ENCODE measurements at regions not wholly inside any gene's neighbourhood (a gene's known extent, or its start where the extent isn't known, plus 50 kb on each side); places are given as distances from the start of the nearest gene placed in this dataset.

GRCh38 chr17:16881239-16881924 lies 90.5 kb downstream of the TNFRSF13B start:
- intact Hi-C loops (cut with DNase I; ENCODE audit: low total_unique reads), result no loop called here
- Histone ChIP-seq H3K4me3 (no peak overlapping the region), H3K27me3 (no peaks in the 10 kb centered on the region), H3K27ac (no peak overlapping the region), H3K36me3 (no peaks in the 10 kb centered on the region), H3K9me3 (no peaks in the 10 kb centered on the region), H3K4me1 (no peaks in the 10 kb centered on the region)
- no peak for TF ChIP-seq POLR2A (IDR thresholded peaks at IDR 0.05)
- no peak for TF ChIP-seq CTCF (IDR thresholded peaks at IDR 0.05)
- DNase-seq, result no peak

DNA sequence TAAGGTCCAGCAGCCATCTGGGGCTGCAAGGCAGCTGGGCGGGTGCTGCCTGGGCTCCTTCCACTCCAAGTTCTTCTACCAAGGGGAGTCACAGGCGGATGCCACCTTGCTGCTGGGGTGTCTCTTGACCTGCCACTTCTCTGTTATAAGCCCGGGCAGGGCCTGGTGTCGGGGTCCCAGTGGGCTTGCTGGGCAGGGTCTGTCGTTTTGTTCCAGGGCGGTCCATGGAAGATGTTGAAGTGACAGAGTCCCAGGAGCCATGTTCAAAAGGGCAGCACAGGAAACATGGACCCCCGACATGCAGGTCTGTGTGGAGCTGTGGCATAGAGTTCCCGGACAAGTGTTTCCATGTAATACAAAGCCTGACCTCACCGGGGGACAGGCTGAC lies 91.1 kb downstream of the TNFRSF13B start:
- no peaks in the 10 kb centered on the region for H3K9me3 ChIP-seq
- intact Hi-C loops (cut with DNase I; ENCODE audit: low total_unique reads), result no loop called here

GRCh38 chr17:16880121-16880842 lies 91.6 kb downstream of the TNFRSF13B start:
- Histone ChIP-seq H3K27me3 (no peaks in the 10 kb centered on the region), H3K4me1 (no peaks in the 10 kb centered on the region), H3K9me3 (no peaks in the 10 kb centered on the region), H3K4me3 (no peak overlapping the region), H3K27ac (no peak overlapping the region), H3K36me3 (no peaks in the 10 kb centered on the region)
- TF ChIP-seq POLR2A (IDR thresholded peaks at IDR 0.05), result no peak
- TF ChIP-seq CTCF (IDR thresholded peaks at IDR 0.05), result no peak
- intact Hi-C loops (cut with DNase I; ENCODE audit: low total_unique reads), result no loop called here
- no peak for DNase-seq

More for the DNA sequence above, 91.1 kb downstream of the TNFRSF13B start:
- no peak overlapping the region for H3K27ac ChIP-seq
- H3K27me3 ChIP-seq, result no peaks in the 10 kb centered on the region
- H3K4me3 ChIP-seq, result no peak overlapping the region
- no peaks in the 10 kb centered on the region for H3K4me1 ChIP-seq
- no peaks in the 10 kb centered on the region for H3K36me3 ChIP-seq
- DNase-seq, result no peak
- TF ChIP-seq CTCF (IDR thresholded peaks at IDR 0.05) (no peak), POLR2A (IDR thresholded peaks at IDR 0.05) (no peak)

DNA sequence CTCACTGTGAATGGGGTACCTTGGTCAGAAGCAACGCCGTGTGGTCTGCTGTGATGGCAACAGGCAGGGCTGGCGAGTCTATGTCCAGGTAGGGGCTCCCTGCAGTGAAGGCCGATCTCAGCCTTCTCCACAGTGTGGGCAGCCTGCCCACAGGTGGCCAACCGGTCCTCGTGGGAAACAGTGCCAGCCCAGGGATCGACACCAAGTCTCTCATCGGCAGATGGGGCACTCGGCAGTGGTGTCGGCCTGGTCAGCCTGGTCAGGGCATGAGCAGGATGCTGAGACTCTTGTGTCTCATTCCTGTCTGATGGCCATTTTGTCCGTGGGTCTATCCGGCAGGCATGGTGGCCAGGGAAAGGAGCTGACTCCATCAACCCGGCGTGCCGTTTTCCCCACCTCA lies 92.2 kb downstream of the TNFRSF13B start:
- no peaks in the 10 kb centered on the region for H3K36me3 ChIP-seq
- DNase-seq, result no peak
- intact Hi-C loops (cut with DNase I; ENCODE audit: low total_unique reads), result no loop called here
- H3K4me1 ChIP-seq, result no peaks in the 10 kb centered on the region
- H3K4me3 ChIP-seq, result no peak overlapping the region
- H3K9me3 ChIP-seq, result no peaks in the 10 kb centered on the region
- TF ChIP-seq POLR2A (IDR thresholded peaks at IDR 0.05), result no peak
- no peak for TF ChIP-seq CTCF (IDR thresholded peaks at IDR 0.05)
- no peaks in the 10 kb centered on the region for H3K27me3 ChIP-seq
- H3K27ac ChIP-seq, result no peak overlapping the region

DNA sequence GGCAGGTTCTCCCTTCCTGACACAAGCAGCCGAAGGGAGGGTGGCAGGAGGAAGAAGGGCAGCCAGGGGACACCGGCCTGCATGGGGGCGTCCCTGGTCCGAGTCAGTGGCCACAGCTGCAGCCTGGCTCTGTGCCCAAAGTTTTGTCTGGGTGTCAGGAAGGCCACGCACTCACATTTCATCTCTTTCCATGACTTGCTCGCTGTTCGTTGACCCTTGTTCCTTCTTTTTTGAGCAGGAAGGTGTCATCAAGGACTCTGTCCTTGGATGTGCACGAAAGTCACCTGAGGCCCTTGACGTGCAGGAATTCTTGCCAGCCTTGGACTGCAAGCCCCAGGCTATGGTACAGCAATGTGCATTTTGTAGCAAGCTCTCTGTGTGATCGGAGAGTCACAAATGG lies 93.3 kb downstream of the TNFRSF13B start:
- Histone ChIP-seq H3K36me3 (no peaks in the 10 kb centered on the region), H3K27me3 (no peaks in the 10 kb centered on the region), H3K4me1 (no peaks in the 10 kb centered on the region), H3K27ac (no peak overlapping the region), H3K4me3 (no peak overlapping the region), H3K9me3 (no peaks in the 10 kb centered on the region)
- no peak for DNase-seq
- no peak for TF ChIP-seq CTCF (IDR thresholded peaks at IDR 0.05)
- TF ChIP-seq POLR2A (IDR thresholded peaks at IDR 0.05), result no peak
- intact Hi-C loops (cut with DNase I; ENCODE audit: low total_unique reads), result no loop called here

Measured in uterus (tissue), 3 donors.